ENCODE measurements at regions not wholly inside any gene's neighbourhood (a gene's known extent, or its start where the extent isn't known, plus 50 kb on each side); places are given as distances from the start of the nearest gene placed in this dataset.

DNA sequence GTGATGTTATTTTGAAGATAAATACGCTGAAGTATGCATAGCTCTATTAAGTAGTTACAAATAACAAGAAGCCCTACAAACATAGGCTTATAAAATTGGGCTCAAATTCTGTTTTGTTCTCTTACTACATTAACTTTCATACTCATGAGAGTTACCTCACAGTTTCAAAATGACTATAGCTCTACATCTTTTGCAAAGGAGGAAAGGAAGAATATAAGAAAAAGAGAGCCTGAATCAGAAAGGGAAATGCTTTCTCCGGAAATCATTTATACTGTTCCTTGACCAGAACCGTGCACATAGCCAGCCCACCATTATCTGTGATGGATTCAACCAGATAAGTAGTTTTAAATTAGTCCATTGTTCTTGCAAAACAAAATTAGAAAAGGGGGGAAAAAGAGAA, 1252.1 kb downstream of the NCAM2 start:
- no peak overlapping the region for H3K27ac ChIP-seq
- no peaks in the 10 kb centered on the region for H3K4me1 ChIP-seq (replicated peaks in 1 of 2)
- H3K4me3 ChIP-seq = no peak overlapping the region
- in situ Hi-C loops (cut with MboI; ENCODE audit: low pct_unique_long_range_greater_than_20kb in 2 of 9, low sequenced_read_pairs in 9 of 9, unreplicated experiment in 9 of 9) = no loop called here
- ATAC-seq (replicated peaks in 6 of 8) = no peak
- WGBS, 10 experiments = 5 to 96% (median 67%) methylated on average over 2 to 3 of the region's 3 CpGs; no CpG with 5 or more reads in 1 of the 10 experiments

DNA sequence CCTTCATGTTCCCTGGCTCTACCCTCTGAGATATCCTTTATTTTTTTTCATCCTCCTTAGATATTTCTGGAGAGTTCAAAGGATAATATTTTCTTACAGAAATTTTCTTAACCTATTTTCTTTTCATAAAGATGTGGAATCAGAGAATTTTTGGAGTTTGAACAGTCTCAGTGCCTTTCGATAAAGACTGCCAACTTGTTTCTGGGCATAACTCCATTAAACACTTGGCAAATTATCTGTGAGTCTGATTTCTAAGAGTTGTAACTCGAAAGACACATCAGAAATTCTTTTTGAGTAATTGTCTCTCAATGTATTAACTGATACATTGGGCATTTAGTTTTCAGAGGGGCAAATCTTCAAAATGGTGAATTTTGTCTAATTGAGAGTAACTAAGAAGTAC, 1255.6 kb downstream of the NCAM2 start:
- in situ Hi-C loops (cut with MboI; ENCODE audit: low pct_unique_long_range_greater_than_20kb in 2 of 9, low sequenced_read_pairs in 9 of 9, unreplicated experiment in 9 of 9) = no loop called here
- Histone ChIP-seq H3K4me3 (no peak overlapping the region), H3K4me1 (replicated peaks in 1 of 2) (no peaks in the 10 kb centered on the region), H3K27ac (no peak overlapping the region)
- WGBS, 10 experiments = 0 to 100% (median 33%) methylated on average over 1 to 2 of the region's 2 CpGs; no CpG with 5 or more reads in 2 of the 10 experiments
- ATAC-seq (replicated peaks in 6 of 8) = no peak

GRCh38 chr21:22258821-22259220, 1260.6 kb downstream of the NCAM2 start:
- WGBS, 10 experiments = 0 to 100% (median 53%) methylated on average over 1 of the region's 1 CpG; no CpG with 5 or more reads in 2 of the 10 experiments
- no peaks in the 10 kb centered on the region for H3K4me1 ChIP-seq (replicated peaks in 1 of 2)
- in situ Hi-C loops (cut with MboI; ENCODE audit: low pct_unique_long_range_greater_than_20kb in 2 of 9, low sequenced_read_pairs in 9 of 9, unreplicated experiment in 9 of 9) = no loop called here
- H3K4me3 ChIP-seq = no peak overlapping the region
- H3K27ac ChIP-seq = no peak overlapping the region
- no peak for ATAC-seq (replicated peaks in 6 of 8)

DNA sequence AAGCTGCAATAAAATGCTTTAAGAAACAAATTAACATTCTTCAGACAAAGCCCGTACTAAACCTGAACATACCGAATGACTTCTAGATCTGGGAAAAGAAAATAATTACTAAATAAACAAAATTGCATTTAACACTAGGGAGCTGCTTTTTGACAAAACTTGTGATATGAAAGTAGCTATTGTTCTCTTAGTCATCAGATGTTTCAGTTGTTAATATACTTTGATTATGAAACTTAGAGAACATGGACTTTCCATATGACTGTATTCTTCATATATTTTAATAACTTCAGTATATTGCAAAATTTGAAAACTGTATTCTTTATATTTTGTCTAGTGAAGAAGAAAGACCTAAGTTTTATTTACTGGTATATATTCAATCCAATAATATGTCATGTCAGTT, 1262.1 kb downstream of the NCAM2 start:
- WGBS, 10 experiments = 34 to 100% (median 87%) methylated on average over 1 to 2 of the region's 2 CpGs
- no peak overlapping the region for H3K27ac ChIP-seq
- in situ Hi-C loops (cut with MboI; ENCODE audit: low pct_unique_long_range_greater_than_20kb in 2 of 9, low sequenced_read_pairs in 9 of 9, unreplicated experiment in 9 of 9) = no loop called here
- H3K4me1 ChIP-seq (replicated peaks in 1 of 2) = no peaks in the 10 kb centered on the region
- no peak for ATAC-seq (replicated peaks in 6 of 8)
- no peak overlapping the region for H3K4me3 ChIP-seq

DNA sequence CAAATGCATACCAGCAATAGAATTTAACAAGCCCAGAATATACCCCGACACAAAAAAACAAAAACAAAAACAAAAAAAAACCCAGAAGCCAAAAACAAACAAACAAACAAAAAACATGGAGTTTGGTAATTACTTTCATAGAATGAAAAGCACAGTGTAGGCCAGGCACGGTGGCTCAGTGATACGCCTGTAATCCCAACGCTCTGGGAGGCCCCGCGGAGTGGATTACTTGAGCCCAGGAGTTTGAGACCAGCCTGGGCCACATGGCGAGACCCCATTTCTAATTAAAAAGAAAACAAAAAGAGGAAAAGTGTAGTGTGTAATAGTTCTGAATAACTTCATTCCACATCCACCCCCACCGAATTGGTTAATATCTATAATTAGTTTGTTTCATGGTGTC, 1265.7 kb downstream of the NCAM2 start:
- Histone ChIP-seq H3K4me1 (replicated peaks in 1 of 2) (no peaks in the 10 kb centered on the region), H3K4me3 (no peak overlapping the region), H3K27ac (no peak overlapping the region)
- no peak for ATAC-seq (replicated peaks in 6 of 8)
- in situ Hi-C loops (cut with MboI; ENCODE audit: low pct_unique_long_range_greater_than_20kb in 2 of 9, low sequenced_read_pairs in 9 of 9, unreplicated experiment in 9 of 9) = no loop called here
- 14 to 100% (median 79%) methylated on average over 2 to 8 of the region's 8 CpGs for WGBS, 10 experiments

GRCh38 chr21:22277341-22277740, 1279.1 kb downstream of the NCAM2 start:
- Histone ChIP-seq H3K27ac (no peak overlapping the region), H3K4me3 (no peak overlapping the region), H3K4me1 (replicated peaks in 1 of 2) (no peaks in the 10 kb centered on the region)
- in situ Hi-C loops (cut with MboI; ENCODE audit: low pct_unique_long_range_greater_than_20kb in 2 of 9, low sequenced_read_pairs in 9 of 9, unreplicated experiment in 9 of 9) = no loop called here
- WGBS, 10 experiments = 0 to 100% (median 40%) methylated on average over 2 of the region's 2 CpGs; no CpG with 5 or more reads in 1 of the 10 experiments
- ATAC-seq (replicated peaks in 6 of 8) = no peak

DNA sequence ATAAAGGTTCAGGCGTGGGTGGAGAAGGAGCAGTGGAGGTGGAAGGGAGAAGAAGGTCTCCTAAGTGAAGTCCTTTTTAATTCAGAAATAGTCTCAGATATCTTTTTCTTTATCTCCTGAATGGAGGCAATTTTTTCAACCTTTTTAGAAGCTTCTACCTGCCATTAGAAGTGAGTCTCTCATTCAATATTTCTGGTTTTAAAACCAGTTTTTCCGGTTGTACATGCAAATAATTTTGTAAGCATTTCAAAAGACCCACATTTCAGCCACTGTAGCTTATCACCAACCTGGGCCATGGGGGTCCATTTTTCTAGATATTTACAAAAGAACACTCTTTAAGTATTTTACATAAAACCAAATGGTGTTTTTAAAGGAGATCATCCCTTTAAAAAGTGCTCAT, 1280.2 kb downstream of the NCAM2 start:
- 0 to 82% (median 40%) methylated on average over 1 to 2 of the region's 2 CpGs; no CpG with 5 or more reads in 2 of the 10 experiments for WGBS, 10 experiments
- in situ Hi-C loops (cut with MboI; ENCODE audit: low pct_unique_long_range_greater_than_20kb in 2 of 9, low sequenced_read_pairs in 9 of 9, unreplicated experiment in 9 of 9) = no loop called here
- ATAC-seq (replicated peaks in 6 of 8) = no peak
- no peaks in the 10 kb centered on the region for H3K4me1 ChIP-seq (replicated peaks in 1 of 2)
- H3K4me3 ChIP-seq = no peak overlapping the region
- no peak overlapping the region for H3K27ac ChIP-seq

- H3K4me3 ChIP-seq = no peak overlapping the region
- peak in 1 of 8 experiments; percentile 46 for ATAC-seq (replicated peaks in 6 of 8)
- WGBS, 10 experiments = 0 to 100% (median 71%) methylated on average over 1 to 2 of the region's 2 CpGs; no CpG with 5 or more reads in 1 of the 10 experiments
- no peak overlapping the region for H3K27ac ChIP-seq
- no peaks in the 10 kb centered on the region for H3K4me1 ChIP-seq (replicated peaks in 1 of 2)
- in situ Hi-C loops (cut with MboI; ENCODE audit: low pct_unique_long_range_greater_than_20kb in 2 of 9, low sequenced_read_pairs in 9 of 9, unreplicated experiment in 9 of 9) = no loop called here
Measured at GRCh38 chr21:22280851-22281250, 1282.6 kb downstream of the NCAM2 start.

- in situ Hi-C loops (cut with MboI; ENCODE audit: low pct_unique_long_range_greater_than_20kb in 2 of 9, low sequenced_read_pairs in 9 of 9, unreplicated experiment in 9 of 9) = no loop called here
- Histone ChIP-seq H3K27ac (no peak overlapping the region), H3K4me1 (replicated peaks in 1 of 2) (no peaks in the 10 kb centered on the region), H3K4me3 (no peak overlapping the region)
- WGBS, 10 experiments = 0 to 100% (median 63%) methylated on average over 1 to 2 of the region's 2 CpGs; no CpG with 5 or more reads in 2 of the 10 experiments
- no peak for ATAC-seq (replicated peaks in 6 of 8)
Measured at GRCh38 chr21:22288885-22289499, 1290.8 kb downstream of the NCAM2 start.

- Histone ChIP-seq H3K27ac (no peak overlapping the region), H3K4me1 (replicated peaks in 1 of 2) (no peaks in the 10 kb centered on the region), H3K4me3 (no peak overlapping the region)
- WGBS, 10 experiments = 7 to 96% (median 44%) methylated on average over 1 to 3 of the region's 3 CpGs
- peak in 3 of 8 experiments; percentile 52 to 70 (median 64) for ATAC-seq (replicated peaks in 6 of 8)
- in situ Hi-C loops (cut with MboI; ENCODE audit: low pct_unique_long_range_greater_than_20kb in 2 of 9, low sequenced_read_pairs in 9 of 9, unreplicated experiment in 9 of 9) = no loop called here
Measured at GRCh38 chr21:22292144-22292543, 1293.9 kb downstream of the NCAM2 start.

- in situ Hi-C loops (cut with MboI; ENCODE audit: low pct_unique_long_range_greater_than_20kb in 2 of 9, low sequenced_read_pairs in 9 of 9, unreplicated experiment in 9 of 9) = no loop called here
- 17 to 95% (median 65%) methylated on average over 1 to 2 of the region's 2 CpGs for WGBS, 10 experiments
- no peak overlapping the region for H3K4me3 ChIP-seq
Measured at GRCh38 chr21:22297575-22297974, 1299.4 kb downstream of the NCAM2 start.

GRCh38 chr21:22311741-22312462, 1313.7 kb downstream of the NCAM2 start:
- ATAC-seq (replicated peaks in 6 of 8) = no peak
- 0 to 95% (median 60%) methylated on average over 1 to 2 of the region's 2 CpGs; no CpG with 5 or more reads in 1 of the 10 experiments for WGBS, 10 experiments
- in situ Hi-C loops (cut with MboI; ENCODE audit: low pct_unique_long_range_greater_than_20kb in 2 of 9, low sequenced_read_pairs in 9 of 9, unreplicated experiment in 9 of 9) = no loop called here
- Histone ChIP-seq H3K4me1 (replicated peaks in 1 of 2) (no peaks in the 10 kb centered on the region), H3K27ac (no peak overlapping the region), H3K4me3 (no peak overlapping the region)

More at GRCh38 chr21:22297575-22297974, 1299.4 kb downstream of the NCAM2 start:
- no peaks in the 10 kb centered on the region for H3K4me1 ChIP-seq (replicated peaks in 1 of 2)
- ATAC-seq (replicated peaks in 6 of 8) = no peak
- H3K27ac ChIP-seq = no peak overlapping the region

- Histone ChIP-seq H3K27ac (no peak overlapping the region), H3K4me1 (replicated peaks in 1 of 2) (no peaks in the 10 kb centered on the region), H3K4me3 (no peak overlapping the region)
- ATAC-seq (replicated peaks in 6 of 8) = no peak
- in situ Hi-C loops (cut with MboI; ENCODE audit: low pct_unique_long_range_greater_than_20kb in 2 of 9, low sequenced_read_pairs in 9 of 9, unreplicated experiment in 9 of 9) = no loop called here
- WGBS, 10 experiments = 0 to 100% (median 63%) methylated on average over 1 of the region's 1 CpG; no CpG with 5 or more reads in 4 of the 10 experiments
Measured at GRCh38 chr21:22314963-22315362, 1316.8 kb downstream of the NCAM2 start.

All from motor neuron (in vitro differentiated cells).